ENCODE measurements at regions not wholly inside any gene's neighbourhood (a gene's known extent, or its start where the extent isn't known, plus 50 kb on each side); places are given as distances from the start of the nearest gene placed in this dataset.

DNA sequence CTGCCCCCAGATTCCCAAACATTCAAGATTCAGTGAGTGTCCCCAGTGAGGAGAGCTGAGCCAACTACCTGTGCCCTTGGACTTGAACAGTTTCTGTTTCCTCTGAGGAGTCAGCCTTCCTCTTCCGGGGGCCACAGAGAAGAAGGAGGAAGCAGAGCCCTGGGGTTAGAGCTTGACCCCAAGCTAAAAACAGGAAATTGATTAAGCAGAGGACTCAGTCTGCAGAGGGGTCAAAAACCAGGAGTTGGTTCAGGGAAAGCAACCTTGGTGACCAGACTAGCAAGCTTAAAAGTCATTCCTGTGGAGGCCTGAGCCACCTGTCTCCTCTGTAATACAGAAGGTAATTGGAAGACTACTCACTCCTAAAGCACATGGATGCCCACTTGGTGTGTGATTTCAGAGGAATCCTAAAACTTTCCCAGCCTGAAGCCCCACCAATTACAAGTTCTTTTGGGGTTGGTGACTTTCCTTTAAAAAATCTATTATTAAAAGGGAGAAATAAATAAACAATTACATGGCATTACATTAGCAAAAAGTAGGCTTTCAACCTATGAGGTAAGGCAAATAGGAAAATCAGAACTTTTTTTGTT lies 64.2 kb upstream of the SELENOP start:
- Histone ChIP-seq H3K9ac (no peak overlapping the region), H2AFZ (ENCODE audit: low read depth) (no peak overlapping the region), H3K27ac (no peak overlapping the region), H4K20me1 (ENCODE audit: insufficient read depth) (no peaks in the 10 kb centered on the region), H3K79me2 (ENCODE audit: insufficient read depth, low read depth) (no peaks in the 10 kb centered on the region), H3K4me1 (ENCODE audit: low read depth, poor library complexity, severe bottlenecking) (no peaks in the 10 kb centered on the region), H3K27me3 (ENCODE audit: insufficient read depth, low read depth) (no peaks in the 10 kb centered on the region), H3K4me3 (IDR thresholded peaks at IDR 0.05; ENCODE audit: insufficient read depth, low read depth, low read length) (no peak overlapping the region), H3K36me3 (ENCODE audit: insufficient read depth) (no peaks in the 10 kb centered on the region), H3K4me2 (no peak overlapping the region)
- TF ChIP-seq CTCF (conservative IDR thresholded peaks at IDR 0.05; ENCODE audit: low read depth, low read length): no peak

DNA sequence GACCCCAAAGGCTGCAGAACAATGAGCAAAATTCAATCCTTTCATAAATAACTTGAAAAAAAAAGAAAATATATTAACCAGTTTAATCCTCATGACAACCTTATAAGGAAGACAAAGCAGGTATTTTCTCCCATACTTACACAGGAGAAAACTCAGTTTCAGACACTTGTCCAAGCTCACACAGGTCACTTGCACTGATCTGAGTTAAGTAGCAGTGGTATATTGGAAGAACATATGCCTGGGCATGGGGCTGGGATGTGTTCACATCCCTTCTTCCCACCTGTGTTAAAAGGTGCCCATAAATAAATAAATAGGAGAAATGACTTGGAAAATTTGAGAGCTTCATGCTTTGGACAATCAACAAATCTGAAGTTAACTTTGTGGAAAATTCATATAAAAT lies 63.5 kb upstream of the SELENOP start:
- H3K4me1 ChIP-seq (ENCODE audit: low read depth, poor library complexity, severe bottlenecking): no peaks in the 10 kb centered on the region
- TF ChIP-seq CTCF (conservative IDR thresholded peaks at IDR 0.05; ENCODE audit: low read depth, low read length): no peak
- no peak overlapping the region for H3K4me2 ChIP-seq
- H3K36me3 ChIP-seq (ENCODE audit: insufficient read depth): no peaks in the 10 kb centered on the region
- no peak overlapping the region for H3K9ac ChIP-seq
- H3K4me3 ChIP-seq (IDR thresholded peaks at IDR 0.05; ENCODE audit: insufficient read depth, low read depth, low read length): no peak overlapping the region
- H4K20me1 ChIP-seq (ENCODE audit: insufficient read depth): no peaks in the 10 kb centered on the region
- H2AFZ ChIP-seq (ENCODE audit: low read depth): no peak overlapping the region
- no peaks in the 10 kb centered on the region for H3K79me2 ChIP-seq (ENCODE audit: insufficient read depth, low read depth)
- H3K27ac ChIP-seq: no peak overlapping the region
- H3K27me3 ChIP-seq (ENCODE audit: insufficient read depth, low read depth): no peaks in the 10 kb centered on the region

DNA sequence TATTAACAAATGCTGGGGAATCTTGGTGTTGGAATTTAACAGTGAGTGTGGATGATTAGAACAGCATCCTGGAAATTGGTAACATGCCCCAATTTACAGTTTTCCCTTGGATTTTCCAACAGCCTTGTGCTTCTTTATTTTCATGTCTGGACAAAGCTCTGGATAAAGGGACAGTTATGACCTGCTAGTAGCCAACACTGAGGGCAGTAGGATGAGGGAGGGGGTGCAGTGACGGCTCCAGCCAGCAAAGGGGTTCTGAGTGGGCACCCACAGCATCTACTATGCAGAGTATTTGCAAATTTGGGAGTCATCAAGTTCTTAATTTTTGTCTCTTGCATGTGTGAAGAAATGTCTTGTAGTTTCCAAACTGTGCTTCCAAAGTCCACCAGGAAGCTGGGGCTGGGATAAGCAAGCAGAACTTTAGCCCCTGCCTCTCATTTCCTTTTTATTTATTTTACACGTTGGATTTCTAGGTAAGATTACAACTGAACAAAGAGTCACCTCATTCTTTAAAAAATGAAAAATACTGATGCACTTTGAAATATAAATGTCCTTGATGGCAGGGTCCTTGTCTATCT lies 63.0 kb upstream of the SELENOP start:
- Histone ChIP-seq H3K4me1 (ENCODE audit: low read depth, poor library complexity, severe bottlenecking) (no peaks in the 10 kb centered on the region), H3K36me3 (ENCODE audit: insufficient read depth) (no peaks in the 10 kb centered on the region), H3K4me2 (no peak overlapping the region), H3K4me3 (IDR thresholded peaks at IDR 0.05; ENCODE audit: insufficient read depth, low read depth, low read length) (no peak overlapping the region), H2AFZ (ENCODE audit: low read depth) (no peak overlapping the region), H3K27ac (no peak overlapping the region), H3K27me3 (ENCODE audit: insufficient read depth, low read depth) (no peaks in the 10 kb centered on the region), H4K20me1 (ENCODE audit: insufficient read depth) (no peaks in the 10 kb centered on the region), H3K9ac (no peak overlapping the region), H3K79me2 (ENCODE audit: insufficient read depth, low read depth) (no peaks in the 10 kb centered on the region)
- no peak for TF ChIP-seq CTCF (conservative IDR thresholded peaks at IDR 0.05; ENCODE audit: low read depth, low read length)

DNA sequence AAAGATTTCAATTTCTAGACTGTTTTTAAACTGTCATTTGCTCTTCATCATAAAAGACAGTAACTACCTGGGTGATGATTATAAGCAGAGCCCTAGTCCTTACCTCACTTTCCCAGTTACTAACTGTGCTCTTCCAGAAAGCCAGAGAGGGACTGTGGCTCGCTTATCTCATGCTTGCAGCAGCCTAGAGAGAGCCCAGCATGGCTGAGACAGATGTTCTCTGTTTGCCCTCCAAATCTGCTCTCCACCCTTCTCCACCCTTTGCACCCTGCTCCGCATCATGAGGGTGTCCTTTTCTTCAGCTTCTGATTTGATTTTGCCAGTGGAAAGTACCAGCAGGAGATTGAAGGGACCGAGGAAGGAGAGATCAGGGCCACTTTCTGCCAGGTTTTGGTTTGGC lies 61.2 kb upstream of the SELENOP start:
- no peak for TF ChIP-seq CTCF (conservative IDR thresholded peaks at IDR 0.05; ENCODE audit: low read depth, low read length)
- H3K27ac ChIP-seq: no peak overlapping the region
- H3K9ac ChIP-seq: no peak overlapping the region
- H2AFZ ChIP-seq (ENCODE audit: low read depth): no peak overlapping the region
- no peaks in the 10 kb centered on the region for H3K4me1 ChIP-seq (ENCODE audit: low read depth, poor library complexity, severe bottlenecking)
- no peaks in the 10 kb centered on the region for H3K79me2 ChIP-seq (ENCODE audit: insufficient read depth, low read depth)
- no peaks in the 10 kb centered on the region for H3K27me3 ChIP-seq (ENCODE audit: insufficient read depth, low read depth)
- H4K20me1 ChIP-seq (ENCODE audit: insufficient read depth): no peaks in the 10 kb centered on the region
- no peaks in the 10 kb centered on the region for H3K36me3 ChIP-seq (ENCODE audit: insufficient read depth)
- H3K4me3 ChIP-seq (IDR thresholded peaks at IDR 0.05; ENCODE audit: insufficient read depth, low read depth, low read length): no peak overlapping the region
- H3K4me2 ChIP-seq: no peak overlapping the region
